NCI-H510A treated with DMSO at 0.1 percent for 48 hours (cell line): ENCODE measurements at regions not wholly inside any gene's neighbourhood (a gene's known extent, or its start where the extent isn't known, plus 50 kb on each side); places are given as distances from the start of the nearest gene placed in this dataset.
"Not testable (repeated sequence)": the region's sequence is repeated elsewhere in the genome, so short reads cannot be mapped to it uniquely, and the experiment has no call there.

Source experiments
- DNase-seq: peaks from one replicate; lab custom pipeline; 2025; lab: John Stamatoyannopoulos, UW

DNA sequence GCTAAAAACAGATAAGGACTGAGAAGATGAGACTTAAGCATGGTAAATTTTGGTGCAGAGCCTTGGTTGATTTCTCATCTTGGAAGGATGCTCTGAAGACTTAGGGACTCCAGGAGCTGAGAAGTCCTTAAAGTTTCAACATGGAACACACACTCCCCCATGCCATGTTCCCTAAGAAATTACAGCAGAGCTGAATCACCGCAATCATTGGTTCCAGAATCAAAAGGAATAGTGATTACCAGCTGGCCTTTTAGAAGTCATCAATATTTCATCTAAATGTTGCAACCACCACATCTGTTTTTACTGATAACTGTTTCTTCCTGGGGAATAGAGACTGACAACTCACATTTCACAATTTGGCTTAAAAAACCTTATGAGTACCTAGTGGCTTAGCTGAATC is 229.3 kb downstream of the MINAR1 start:
- no peak for DNase-seq

DNA sequence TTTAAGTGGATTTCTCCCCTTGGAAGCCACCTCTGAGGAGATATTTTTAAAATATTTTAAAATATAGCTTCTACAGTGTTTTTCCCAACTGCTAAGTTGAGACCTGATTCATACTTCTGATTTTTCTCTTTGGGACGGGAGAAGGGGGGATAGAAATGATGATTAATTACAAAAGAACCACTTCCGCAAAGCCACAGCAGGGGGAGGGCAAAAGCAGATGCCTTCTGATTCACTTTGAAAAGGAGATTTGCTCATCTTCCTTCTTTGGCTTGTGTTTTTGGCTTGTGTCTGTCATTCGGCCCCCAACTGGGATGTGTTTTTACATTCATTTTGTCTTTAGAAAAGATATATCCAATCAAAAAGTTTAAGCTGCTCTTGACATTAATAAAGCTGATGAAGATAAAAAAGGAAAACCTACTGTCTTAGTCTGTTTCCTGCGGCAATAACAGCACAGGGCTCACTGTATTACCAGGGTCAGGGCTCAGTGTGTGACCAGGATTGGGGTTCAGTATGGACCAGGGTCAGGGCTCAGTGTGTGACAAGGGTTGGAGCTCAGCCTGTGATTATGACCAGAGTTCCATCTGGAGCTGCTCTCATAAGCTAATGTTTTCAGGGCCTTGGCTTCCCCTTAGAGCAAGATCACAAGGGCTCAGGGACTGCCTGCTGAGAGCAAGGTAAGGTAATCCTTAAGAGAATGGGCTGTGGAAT is 223.2 kb downstream of the MTHFS start:
- DNase-seq: no peak

DNA sequence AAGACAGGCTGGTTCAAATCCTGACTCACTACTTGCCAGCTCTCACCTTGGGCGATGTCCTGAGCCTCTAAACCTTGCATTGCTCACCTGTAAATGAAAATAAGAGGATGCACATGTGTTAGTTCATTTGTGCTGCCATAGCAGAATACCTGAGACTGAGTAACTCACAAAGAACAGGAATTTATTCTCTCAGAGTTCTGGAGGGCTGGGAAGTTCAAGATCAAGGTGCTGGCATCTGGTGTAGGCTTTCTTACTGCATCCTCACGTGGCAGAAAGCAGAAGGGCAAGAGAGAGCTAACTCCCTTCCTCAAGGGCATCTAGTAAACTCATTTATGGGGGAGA is 222.7 kb downstream of the MTHFS start:
- DNase-seq: no peak

DNA sequence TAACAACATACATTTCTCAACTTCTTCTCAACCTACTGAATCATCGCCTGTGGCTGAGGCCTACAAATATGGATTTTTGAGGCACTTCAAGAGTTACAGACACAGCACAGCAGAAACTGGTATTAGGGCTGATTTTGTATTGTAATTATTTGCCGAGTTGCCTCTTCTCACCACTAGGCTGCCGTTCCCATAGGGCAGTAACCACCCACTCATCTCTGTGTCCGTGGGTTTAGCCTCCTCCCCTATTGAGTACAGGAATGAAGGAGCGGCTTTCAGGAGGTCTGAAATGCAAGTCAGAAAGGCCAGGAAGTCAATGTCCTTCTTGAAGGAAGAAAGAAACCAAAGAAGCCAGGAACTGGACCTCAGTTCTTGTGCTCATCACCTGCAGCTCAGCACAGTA is 220.8 kb downstream of the MTHFS start:
- DNase-seq: no peak

DNA sequence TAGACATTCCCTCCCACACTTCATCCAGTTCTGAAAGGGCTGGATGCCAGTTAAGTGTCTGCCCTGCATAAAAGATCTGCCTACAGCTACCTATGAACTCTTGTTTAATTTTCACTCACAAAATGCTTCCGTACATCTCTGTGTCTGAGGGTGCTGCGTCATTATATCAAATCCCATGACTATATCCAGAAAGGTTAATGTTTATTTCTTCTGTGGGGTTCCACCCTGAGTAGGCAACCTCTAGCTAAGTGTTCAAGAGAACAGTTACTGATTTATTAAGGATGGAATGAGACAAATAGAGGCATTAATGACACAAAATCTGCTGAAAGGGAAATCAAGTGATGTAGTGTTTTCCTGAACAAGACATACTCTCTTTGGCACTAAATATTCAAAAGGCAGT is 220.2 kb downstream of the MTHFS start:
- no peak for DNase-seq

DNA sequence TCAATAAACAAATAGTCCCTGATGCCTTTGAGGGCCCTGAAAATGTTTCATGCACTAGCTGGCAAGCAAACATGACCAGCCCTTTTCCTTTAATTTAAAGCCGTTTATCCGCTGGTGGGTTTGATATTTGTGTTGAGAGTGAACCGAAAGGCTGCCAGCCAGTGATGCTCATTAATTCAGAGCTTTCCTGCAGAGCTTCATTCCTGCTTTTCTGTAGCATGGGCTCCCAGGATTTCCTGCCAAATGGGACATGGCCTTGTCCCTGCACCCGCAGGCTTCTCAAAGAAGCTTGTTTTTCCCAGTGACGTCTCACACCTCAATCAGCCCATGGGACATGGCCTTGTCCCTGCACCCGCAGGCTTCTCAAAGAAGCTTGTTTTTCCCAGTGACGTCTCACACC is 219.6 kb downstream of the MTHFS start:
- DNase-seq: no peak

DNA sequence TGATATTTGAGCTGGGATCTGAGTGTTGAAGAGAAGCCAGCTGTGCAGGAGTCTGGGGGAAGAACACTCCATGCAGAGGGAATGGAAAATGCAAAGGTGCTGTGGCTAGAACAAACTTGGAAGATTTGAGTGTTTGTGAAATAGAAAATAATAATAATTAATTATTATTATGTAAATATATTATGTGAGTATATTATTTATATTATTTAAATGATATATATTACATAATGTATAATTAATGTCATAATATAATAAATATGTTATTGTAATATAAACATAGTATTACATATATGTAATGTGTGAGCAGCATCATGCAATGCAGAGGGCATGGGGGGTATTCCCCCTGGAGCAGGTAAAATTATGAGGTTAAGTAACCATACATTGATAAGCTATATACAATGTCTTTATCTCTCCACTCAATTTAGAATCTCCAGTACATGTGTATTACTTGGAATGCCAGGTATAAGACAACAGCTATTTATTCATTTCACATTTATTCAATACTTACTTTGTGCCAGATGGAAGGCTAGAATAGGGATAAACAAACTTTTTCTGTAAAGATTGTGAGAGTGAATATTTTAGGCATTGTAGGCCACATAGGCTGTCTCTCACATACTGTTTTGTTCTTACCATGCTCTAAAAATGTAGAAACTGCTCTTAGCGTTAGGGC is 218.6 kb downstream of the MTHFS start:
- DNase-seq: no peak

DNA sequence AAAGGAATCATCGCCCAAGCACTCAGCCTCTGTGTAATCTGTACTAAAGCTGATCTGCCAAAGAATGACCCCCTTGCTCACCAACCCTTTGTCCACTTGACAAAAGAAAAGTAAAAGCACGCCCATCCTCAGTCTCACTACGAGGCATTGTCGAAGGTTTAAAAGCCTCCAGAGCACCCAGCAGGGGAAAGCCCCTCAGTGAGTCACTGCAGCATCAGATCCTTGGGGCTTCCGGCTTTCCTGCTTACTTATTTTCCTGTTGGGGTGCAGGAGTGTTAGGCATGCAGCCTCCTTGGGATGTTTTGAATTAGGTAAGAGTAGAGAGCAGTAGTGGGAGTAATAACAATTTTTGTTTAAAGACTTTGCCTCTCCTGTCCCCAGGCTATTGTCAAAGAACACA is 216.1 kb downstream of the MTHFS start:
- no peak for DNase-seq

DNA sequence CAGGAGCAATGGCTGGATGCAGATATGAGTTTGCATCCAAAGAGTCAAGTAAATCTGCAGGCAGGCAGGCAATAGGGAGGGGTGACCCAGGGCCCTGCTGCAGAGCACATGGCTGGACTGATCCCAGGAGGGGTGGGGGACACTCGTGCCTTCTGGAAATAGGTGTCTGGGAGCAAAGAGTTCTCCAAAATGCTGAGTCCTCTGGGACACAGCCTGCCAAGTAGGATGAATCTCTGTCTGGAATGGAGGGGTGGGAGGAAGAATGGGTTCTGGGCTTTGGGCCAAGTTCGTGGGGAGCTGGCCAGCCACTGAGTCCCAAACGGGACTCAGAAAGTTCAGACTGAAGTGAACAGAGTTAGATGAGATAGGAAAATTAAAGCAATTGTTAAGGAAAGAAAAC is 214.5 kb downstream of the MTHFS start:
- DNase-seq: no peak

DNA sequence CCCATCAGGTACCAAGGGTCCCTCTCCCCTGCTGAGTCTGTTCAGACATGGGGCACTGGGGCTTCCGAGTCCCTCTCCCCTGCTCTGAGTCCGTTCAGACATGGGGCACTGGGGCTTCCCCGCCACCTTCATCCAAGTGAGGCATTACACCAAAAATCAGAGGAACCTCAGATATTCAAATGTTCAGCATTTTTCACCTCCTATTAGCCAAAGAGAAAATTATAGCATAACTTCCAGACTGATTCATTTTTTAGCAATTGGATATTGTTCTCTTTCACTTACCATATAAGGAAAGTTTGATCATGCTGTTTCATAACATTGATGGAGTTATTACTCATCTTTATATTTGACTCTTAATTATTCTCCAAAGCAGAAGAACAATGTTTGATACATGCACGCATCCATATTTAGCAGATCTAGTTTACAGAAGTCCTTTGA is 213.9 kb downstream of the MTHFS start:
- DNase-seq: no peak

DNA sequence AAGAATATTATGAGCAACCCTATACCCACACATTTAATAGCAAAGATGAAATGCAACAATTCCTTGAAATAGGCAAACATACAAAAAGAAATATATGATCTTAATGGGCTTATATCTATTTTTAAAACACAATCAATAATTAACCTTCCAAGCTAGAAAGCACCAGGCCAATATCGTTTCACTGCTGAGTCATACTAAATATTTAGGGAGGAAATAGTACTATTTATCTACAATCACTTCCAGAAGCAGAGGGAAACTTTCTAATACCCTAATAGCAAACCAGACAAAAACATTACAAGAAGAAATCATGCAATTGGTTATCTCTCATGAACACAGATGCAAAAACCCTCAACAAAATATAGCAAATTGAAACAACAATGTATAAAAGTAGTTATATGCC is 207.8 kb downstream of the MTHFS start:
- no peak for DNase-seq

DNA sequence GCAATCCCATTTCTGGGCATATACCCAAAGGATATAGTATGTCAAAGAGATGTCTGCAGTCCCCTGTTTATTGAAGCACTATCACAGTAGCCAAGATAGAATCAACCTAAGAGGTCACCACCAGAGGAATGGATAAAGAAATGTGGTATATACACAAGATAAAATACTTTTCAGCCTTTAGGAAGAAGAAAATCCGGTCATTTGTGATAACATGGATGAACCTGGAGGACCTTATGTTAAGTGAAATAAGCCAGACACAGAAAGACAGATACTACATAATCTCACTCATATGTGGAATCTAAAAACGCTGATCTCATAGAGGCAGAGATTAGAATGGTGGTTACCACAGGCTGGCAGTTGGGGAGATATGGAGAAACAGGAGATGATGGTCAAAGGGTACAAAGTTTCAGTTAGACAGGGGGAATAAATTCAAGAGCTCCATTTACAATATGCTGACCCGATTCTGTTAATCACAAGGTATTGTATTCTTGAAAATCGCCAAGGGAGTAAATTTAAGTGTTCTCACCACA is 195.8 kb downstream of the MTHFS start:
- DNase-seq: no peak

DNA sequence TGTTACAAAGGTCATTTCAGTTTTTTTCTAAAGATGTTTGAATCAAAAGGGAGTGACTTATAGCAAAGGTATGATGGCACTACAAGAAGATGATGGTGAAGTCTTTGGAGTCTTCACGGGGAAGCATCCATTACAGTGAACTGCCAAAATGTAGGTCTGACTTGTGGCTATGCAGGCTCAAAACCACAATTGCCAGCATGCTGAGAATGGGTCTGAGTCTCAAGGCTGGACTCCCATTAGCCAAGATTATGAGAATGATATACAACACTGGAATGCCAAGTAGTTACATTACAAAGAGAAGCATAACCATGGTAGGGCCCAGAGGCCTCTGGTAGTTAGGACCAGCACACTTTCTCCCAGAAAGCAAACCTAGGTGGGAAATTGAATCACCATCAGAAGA is 194.2 kb downstream of the MTHFS start:
- no peak for DNase-seq

DNA sequence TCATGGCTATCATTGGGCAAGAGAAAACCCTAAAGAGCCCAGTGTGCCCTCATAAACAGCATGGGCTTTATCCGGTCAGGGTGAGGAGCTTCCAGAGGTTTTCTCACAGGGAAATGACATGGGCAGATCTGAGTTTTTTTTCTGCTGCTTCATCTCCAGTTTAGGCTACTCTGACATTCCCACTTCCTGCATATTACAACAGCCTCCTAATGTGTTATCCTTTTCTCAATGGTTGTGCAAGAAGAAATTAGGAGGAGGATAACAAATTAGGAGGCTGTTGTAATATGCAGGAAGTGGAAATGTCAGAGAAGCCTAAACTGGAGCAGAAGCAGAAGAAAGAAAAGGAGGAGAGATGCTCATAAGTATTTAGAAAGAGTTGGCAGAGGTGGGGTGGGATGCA is 175.6 kb downstream of the MTHFS start:
- DNase-seq: no peak

DNA sequence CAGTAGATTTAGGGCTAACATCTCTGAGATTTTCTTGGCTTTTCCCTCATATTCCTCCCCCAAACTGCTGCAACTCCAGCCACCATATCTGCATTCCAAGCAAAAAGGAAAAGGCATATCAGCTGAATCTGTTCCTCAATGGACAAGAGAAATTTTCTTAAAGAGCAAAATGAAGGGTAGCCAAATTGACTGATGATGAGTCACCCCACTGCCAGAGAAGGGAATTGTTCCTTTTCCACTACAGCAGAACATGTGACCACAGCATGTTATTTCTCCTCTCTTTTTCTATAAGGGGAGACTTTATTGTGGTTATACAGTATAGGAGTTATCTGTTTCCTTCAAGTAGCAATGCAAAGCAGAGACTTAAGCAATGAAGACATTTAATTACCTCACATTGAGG is 172.5 kb downstream of the MTHFS start:
- DNase-seq: no peak

DNA sequence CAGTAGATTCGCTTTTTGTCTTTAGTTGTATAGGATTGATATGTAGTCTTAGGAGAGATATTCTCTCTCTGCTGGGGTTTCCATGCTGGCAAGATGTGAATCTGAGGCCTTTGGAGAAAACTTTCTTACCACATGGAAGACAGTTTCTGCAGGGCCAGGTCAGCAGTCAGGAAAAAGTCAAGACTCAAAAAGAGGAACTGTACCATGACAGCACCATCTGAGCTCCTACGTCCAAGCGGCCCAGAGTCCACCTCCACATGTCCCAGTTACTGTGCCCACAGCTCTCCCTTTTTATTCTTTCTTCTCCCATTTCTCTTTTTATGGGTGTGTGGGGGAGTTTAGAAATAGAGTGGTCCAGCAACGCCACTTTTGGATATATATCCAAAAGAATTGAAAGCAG is 172.0 kb downstream of the MTHFS start:
- DNase-seq: no peak

DNA sequence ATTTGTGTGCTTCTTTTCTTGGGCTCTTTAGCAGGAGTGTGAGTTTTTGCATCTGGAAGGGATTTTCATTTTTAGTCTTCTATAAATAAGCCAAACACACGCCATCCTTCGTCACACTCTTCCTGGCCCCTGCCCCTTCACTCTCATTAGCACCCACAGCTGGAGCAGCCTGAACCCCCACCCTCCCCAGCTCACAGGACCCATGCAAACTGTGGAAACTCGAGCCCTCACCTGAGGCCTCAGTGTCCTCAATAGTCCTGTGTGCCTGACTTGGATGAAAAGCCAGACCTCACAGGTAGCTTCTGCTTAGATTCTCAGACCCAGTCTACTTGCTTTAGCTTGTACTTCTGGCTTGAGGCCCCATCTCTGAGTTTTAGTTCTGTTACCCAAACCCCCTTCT is 167.9 kb downstream of the MTHFS start:
- no peak for DNase-seq

DNA sequence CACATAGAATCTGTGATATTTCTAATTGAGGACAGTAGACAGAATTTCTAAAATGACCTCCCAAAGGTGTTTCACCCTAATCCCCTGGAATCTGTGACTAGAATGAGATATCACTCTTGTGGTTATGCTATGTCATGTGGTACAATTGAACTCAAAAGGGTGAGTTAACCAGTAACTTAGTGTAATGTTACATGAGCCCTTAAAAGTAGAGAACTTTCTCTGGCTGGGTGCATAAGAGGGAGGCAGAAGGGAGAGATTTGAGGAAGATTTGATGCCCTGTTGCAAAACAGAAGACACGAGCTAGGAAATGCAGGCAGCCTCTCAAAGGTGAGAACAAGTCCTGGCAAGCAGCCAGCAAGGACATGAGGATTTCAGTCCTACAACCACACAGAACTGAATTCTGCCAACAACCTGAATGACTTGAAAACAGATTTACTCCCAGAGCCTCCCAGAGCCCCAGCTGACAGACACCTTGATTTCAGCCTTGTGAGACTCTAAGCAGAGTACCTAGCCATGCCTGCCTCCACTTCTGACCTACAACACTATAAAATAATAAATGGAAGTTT is 160.3 kb downstream of the MTHFS start:
- no peak for DNase-seq

DNA sequence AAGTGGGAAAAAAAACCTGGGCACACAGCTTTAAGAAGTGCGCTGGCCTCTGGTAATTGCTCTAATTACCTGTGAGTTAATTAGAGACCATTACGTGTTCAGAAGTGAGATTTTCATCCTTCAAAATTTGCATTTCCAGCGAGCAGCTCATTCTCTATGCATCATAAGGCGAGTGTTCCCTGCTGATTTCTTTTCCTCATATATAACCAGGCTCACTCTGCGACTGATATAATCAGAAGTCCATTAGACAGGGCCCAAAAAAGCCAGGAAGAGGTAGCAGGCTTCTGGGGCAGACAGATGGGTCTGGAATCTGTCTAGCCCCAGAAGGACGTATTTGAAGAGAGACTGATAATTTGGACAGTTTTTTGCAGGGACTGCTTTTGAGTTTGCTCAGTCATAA is 158.7 kb downstream of the MTHFS start:
- no peak for DNase-seq

DNA sequence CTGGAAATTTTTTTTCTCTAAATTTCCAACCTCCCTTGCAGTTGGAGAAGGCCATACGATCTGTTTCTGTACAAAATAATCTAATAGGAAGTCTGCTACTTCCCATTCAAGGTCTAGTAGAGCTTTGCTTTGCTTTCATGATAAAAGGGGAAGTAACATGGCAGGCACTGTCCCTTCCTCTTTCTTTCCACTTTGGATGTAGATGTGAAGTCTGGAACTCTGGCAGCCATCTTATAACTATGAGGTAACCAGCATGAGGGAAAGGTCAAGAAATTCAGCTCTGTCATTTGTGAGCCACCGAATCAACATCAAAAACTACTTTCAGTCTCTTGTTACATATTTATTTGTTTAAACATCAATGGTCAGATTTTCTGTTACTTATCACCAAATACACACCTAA is 156.3 kb downstream of the MTHFS start:
- DNase-seq: no peak

DNA sequence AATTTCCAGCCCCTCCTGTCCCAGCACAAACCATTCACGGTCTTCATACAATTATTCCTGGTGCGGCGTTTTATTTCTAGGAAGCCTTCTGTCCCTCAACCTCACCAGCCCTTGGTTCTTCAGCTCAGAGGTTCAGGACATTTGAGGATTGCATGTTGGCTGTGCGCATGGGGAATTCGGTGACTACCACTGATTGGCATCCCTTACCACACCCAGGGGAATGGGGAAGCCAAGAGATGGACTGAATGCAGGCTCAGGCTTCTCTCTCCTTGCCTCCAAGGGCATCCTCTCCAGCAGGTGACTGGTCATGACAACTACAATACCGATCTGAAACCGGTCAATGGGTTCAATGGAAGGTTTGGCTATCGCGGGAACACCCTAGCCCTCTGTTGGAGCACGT is 153.8 kb downstream of the MTHFS start:
- no peak for DNase-seq

DNA sequence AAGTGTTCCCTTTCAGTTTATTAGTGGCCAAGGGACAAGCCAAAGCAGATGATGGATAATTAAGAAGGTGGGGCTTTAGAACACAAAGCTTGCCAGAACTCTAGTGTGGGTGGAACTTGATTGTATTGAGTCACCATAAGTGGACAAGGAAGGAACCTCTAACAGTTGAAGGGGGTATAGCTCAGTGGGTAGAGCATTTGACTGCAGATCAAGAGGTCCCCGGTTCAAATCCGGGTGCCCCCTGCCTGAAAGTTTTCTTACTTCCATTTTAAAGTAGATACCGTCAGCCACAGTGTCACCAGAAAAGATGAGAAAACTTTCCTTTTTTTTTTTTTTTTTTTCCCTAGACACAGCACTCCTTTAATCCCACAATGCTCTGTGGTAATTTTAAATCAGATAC is 152.3 kb downstream of the MTHFS start:
- not testable (repeated sequence) for DNase-seq

DNA sequence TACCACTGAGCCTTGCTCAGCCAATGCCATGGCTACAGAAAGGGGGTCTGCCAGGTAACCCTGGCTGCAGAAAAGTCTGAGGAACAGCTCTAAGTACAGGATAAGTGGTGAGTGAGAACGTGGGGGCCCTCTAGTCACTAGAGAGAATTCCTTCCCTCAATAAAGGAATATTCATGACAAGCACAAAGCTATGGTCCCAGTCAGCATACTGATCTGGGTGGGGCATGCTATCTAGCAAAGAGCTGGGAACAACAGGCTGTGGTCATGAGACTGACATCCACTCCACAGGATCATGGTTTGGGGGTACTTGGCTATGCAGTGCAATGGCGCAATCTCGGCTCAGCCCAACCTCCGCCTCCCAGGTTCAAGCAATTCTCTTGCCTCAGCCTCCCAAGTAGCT is 140.4 kb downstream of the MTHFS start:
- no peak for DNase-seq

DNA sequence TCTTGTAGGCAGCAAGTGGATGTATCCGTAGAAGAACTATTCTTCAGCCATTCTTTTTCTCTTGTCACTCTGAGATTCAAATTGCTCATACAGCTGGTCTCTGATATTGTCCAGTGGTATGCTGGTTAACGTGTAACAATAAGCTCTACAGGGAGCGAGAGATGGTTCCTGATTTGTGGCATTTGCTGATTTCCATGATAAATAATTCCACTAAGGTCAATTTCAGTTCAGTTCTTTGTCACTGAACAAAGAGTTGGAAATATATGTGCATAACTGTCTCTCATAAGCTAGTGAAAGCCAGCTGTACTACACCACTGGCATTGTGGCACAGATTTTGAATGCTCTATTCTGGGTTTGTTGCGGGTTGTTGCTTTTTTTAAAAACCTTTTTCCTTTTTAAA is 131.7 kb downstream of the MTHFS start:
- no peak for DNase-seq
